GM18511 (cell line): ENCODE measurements at regions not wholly inside any gene's neighbourhood (a gene's known extent, or its start where the extent isn't known, plus 50 kb on each side); places are given as distances from the start of the nearest gene placed in this dataset.
"Not testable (repeated sequence)": the region's sequence is repeated elsewhere in the genome, so short reads cannot be mapped to it uniquely, and the experiment has no call there.

Experiments
- ATAC-seq: cut with Tn5 transposase; IDR thresholded peaks from one replicate; pipeline ENCODE4 v1.9.1; 2021; ENCODE audit warnings: mild to moderate bottlenecking, moderate library complexity; ENCODE audit not compliant: unreplicated experiment

DNA sequence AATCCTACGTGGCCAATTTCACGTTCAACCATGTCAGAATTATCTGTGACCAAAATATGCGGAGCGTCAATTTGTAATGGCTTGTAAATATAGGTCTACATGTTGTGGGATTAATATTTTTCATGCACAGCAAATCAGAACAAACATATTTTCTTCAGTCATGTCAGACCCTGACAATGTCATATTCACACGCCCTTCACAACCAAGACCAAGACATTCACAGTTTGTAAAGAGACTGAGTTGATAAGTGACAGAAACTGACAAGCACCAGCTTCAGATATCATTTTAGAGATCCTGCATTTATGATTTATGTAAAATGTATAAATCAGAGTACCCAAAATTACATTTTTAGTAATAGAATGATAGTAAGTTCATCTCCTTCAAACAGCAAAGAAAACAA is 57.3 kb upstream of the NOVA1 start:
- no peak for ATAC-seq

DNA sequence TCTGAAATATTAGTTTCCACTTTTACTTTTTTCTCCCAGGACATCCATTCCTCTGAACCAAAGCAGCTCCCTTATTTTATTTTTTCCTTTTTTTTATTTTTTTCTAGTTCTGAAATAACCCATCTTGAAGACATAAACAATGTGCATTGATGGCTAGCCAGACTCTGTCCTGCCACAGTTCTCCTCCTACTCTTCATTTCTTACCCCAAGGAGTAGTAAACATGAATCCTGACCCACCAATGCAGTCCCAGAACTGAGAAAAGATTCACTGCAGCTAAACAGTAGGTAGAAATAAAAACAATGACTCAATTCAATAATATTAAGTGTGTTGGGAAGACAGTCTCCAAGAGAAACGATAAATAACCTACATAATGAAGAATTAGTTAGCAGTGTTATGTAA is 65.7 kb upstream of the NOVA1 start:
- no peak for ATAC-seq

DNA sequence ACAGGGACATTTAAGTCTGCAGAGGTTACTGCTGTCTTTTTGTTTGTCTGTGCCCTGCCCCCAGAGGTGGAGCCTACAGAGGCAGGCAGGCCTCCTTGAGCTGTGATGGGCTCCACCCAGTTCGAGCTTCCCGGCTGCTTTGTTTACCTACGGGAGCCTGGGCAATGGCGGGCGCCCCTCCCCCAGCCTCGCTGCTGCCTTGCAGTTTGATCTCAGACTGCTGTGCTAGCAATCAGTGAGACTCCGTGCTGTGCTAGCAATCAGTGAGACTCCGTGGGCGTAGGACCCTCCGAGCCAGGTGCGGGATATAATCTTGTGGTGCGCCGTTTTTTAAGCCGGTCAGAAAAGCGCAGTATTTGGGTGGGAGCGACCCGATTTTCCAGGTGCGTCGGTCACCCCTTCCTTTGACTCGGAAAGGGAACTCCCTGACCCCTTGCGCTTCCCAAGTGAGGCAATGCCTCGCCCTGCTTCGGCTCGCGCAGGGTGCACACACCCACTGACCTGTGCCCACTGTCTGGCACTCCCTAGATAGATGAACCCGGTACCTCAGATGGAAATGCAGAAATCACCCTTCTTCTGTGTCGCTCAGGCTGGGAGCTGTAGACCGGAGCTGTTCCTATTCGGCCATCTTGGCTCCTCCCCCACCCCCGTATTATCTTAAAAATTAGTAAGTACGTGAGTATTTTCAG is 81.0 kb upstream of the NOVA1 start:
- ATAC-seq, result not testable (repeated sequence)

DNA sequence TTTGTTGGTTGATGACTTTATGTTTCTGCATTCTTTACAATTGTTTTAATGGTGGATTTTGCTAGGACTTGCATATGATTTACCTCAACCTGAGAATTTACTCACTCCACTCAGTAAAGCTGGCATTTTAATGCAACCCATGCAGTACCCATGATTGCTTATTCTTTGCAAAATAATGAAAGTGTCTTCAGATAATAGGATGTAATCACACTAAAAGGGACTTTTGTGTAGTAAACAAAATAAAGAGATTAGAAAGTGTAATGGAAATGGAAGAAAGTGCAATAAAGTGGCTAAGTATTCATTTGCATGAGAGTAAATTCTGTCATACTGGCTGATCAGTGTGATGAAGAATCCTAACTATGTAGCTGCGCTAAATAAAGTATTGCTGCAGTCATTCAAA is 87.6 kb upstream of the NOVA1 start:
- ATAC-seq, result no peak

DNA sequence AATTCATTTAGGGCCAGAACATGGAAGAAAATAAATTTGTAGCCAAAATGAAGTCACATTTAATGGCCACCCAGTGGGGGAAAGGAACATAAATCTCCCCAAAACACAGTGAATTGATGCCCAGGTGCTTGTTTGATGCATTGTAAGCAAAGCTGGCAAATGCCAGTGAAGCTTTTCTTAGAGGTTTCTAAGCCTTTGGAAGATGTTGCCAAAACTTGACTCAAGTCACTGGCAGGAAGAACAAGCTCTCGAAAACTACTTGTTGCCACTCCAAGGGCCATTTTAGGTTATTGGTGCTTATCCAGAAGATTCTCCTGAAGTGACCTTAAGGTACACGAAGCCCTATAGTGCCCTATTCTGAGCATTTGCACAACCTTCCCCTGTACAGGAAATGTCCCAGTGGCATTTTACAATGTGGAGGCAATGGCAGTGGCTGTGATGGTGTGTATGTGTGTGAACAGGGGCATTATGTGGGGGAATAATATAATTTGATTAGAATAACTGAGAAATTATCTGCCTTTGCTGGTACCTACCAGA is 89.5 kb upstream of the NOVA1 start:
- ATAC-seq, result no peak

DNA sequence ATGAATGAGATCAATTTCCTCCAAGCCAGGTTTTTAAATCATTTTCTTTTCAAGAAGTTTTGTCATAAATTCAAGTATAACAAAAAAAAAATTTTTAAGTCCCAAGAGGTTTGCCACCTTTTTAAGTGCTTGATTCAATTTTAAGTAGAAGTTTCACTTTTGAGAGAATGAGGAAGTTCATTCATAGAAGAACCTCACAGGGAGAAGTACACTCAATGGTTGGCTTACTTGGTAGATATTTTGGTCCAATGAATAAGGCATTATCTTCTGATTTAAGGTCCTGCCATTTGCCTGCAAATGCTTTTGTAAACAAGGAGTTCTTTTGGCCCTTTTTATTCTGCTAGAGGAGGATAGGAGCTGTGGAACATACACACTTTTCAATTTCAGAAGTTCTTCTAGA is 96.7 kb upstream of the NOVA1 start:
- ATAC-seq, result no peak

DNA sequence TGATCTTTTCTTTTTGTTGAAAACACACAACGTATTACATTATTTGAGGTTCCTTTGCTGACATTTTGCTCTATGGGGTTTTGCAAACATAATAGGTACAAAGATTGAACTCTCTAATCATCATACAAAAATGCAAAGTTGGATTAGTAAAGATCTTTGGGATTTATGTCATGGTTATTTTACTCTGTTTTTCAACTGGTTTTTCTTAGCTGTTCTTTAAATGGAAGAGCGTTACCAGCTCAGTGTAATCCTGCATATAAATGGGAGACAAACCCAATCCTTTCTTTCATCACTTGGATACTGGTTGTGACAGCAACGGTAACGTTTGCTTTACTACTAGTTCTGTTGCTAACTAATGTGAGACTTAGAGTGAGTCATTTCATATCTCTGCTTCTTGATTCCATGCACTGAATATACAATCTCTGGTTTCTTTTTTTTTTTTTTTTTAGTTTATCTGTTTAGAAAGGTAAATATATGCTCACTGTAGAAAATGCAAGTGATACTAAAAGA is 104.9 kb upstream of the NOVA1 start:
- no peak for ATAC-seq

DNA sequence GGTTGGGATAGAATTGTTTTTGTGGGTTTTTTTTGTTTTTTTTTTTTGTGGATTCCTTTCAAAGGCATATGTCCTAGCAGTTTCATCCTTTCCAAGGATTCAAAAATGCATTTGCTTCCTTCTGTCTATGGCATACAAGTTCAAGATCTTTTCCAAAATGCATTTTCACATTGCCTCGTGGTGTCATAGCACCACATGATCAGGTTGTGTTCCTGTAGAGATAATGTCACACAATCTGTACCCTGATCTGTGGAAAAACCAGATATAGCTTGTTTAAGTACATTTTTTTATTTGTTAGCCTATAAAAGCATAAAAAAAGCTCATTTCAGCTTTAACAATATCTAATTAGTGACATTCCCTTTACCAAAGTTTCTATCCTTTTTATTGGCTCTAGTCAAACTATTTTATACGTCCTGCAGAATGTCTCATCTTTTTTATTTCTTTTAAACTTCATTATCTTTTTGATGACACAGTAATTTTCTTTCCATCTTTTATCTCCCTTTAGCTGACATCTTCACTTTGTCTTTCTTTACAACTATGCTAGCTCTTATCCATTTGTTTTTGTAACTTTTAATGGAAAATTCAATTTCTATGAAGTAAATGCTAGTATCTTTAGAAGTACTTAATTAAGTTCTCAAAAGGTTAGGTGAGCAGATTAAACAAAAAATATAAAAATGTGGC is 106.0 kb upstream of the NOVA1 start:
- ATAC-seq, result no peak

DNA sequence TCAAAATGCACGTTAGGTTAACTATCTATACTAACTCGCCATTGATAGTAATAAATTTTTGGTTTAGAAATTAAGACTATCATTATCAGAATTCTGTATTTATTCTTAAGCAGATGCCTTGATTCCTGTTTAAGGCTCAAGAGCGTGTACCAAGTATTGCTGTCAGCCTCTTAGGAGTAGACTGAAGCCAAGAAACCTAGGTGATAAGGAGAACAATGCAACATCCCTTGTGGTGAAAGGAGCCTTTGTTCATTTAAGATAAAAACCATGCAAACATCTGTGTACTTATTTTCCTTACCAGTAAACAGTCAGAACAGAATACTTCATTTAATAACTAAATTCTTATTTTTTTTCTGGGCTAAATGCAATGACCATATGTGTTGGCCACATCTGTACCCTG is 109.4 kb upstream of the NOVA1 start:
- ATAC-seq, result no peak

DNA sequence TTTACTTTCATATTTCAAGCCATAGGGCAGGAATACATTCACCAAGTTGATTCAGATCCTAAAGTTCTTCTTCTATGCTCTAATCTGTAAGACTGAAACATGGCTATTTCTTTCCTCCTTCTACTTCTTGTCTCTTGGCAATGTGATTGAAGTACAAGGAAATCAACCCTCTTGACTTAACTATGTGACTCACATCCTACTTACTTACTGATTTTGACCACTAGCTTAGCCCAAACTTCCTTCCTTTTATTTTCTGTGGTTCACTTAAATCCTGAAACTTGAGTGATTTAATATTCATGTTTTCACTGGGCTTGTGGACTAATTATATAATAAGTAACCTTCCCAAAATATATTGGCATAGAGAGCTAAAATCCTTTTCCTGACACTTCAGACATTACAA is 111.2 kb upstream of the NOVA1 start:
- no peak for ATAC-seq

DNA sequence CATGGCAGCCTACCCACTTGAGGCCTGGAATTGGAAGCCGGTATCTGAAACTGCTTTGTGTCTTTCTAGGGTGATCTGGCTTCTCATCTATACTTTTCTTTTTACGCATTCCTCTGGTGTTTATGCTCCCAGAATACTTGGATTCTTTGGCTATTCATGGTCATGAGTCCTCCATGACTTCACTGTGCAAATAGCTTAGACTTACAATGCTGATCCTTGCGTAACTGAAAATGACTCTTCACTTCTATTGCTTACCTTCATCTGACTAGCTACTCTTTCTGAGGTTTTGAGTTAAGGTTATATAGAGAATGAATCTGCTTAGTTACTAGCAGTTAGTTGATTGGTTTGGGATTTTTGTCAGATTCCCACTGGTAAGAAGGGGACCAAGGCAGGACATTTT is 121.7 kb upstream of the NOVA1 start:
- no peak for ATAC-seq

DNA sequence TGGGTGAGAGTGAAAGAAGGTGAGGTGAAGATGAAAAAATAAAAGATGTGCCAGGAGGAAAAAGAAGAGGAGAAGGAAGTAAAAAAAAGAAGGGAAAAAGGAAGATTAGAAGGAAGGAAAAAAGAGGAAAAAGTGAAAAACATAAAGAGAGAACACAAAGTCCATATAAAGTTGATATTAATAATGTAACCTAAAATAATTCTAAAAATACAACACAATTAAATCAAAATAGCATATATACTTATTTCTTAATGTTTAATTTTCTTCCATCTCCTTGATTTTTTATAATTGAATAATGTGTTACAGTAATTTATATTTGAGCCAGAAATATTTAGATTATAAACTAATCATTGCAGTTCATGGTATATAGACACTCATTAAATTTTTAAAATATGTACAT is 124.4 kb upstream of the NOVA1 start:
- ATAC-seq, result no peak

DNA sequence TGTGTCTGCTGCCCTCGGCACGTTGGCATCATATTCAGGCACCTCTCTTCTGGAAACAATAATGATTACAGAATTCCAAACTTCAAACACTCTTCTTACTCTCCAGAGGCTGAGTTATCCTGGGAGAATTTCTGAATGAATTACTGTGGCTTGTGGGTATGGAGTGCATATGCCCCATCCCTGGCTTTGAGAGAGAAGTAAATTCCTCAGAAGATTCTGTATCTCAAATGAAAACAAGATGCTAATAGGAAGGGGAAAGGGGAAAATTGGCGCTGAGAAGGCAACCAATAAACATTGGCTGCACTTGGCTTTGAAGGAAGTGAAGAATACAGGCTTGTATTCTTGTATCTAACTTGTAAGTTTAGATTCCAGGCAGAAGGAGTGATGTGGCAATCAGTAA is 132.0 kb upstream of the NOVA1 start:
- no peak for ATAC-seq

DNA sequence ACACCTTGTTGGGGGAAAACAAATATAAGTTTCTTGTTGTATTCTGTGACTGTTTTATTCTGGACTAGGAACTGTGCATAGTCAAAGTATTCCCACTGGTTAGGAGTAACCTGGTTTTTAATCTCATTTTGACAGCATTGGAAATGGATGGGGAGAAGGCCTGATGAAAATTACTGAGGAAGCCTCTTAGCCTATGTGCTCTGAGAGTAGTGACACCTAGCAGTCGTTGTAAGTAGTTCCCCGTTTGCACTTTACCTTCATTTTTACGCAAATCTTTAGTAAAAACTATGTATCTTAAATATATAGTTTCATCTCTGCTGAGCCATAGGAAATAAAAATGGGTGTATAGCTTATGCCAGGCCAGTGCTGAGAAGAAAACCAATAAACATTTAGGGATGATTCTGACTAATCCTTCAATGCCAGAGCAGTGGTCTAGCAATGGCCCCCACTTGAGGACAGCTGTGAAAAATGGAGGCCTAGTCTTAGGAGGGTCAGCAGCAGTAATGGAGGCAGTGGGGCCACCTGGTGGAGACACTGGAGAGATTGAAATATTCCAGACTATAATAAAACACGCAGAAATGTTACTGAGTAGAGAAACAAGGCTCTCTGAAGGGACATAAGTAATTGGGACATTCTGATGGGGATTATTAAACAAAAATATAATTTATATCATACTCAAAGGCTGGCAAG is 133.2 kb upstream of the NOVA1 start:
- no peak for ATAC-seq

DNA sequence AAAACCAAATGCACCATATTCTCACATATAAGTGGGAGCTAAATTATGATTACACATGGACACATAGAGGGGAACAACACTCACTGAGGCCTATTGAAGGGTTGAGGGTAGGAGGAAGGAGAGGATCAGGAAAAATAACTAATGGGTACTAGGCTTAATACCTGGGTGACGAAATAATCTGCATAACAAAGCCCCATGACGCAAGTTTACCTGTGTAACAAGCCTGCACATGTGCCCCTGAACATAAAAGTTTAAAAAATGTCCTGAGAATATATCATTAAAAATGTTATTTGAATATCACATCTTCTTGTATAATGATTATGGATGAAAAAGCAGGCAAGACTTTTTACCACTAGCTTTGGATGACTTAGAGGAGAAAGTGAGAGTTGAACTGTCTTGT is 138.0 kb upstream of the NOVA1 start:
- no peak for ATAC-seq

DNA sequence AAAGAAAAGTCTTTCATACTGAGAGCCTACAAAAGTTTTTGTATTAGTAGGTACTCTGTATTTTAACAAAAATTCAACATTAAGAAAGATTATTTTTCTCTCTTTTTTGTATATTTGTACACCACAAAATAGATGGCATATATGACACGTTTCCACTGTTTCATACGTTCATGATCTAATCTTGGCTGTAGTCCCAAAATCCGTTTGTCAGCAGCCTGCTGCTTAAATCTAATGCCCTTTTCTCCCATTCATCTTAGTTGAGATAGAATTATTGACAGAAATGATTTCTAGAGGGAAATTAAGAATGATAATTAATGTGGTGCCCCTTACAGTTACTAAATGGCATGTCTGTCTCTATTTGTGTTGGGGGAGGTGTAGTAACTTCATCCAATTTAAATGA is 140.7 kb upstream of the NOVA1 start:
- ATAC-seq, result no peak

DNA sequence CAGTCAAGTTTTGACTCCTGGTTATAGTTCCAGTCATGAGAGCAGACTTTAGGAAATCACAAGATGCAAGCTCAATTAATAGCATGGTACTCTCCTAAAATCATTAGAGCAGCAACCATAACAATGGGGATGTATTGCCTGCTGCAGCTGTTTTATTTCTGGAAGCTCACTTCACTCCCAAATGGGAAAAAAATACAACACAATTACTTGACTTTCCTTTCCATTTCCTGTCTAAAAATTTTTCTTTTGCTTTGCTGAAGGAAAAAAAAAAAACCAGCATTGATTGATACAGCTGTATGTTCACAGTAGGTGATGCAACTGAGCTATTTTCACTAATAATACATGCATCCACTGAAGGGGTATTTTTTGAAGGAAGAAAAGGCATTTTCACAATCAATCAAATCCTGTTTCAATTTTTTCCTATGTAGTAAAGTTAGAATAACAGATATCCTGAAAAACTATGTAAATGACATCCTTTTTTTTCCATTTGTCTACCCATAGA is 143.9 kb upstream of the NOVA1 start:
- no peak for ATAC-seq

DNA sequence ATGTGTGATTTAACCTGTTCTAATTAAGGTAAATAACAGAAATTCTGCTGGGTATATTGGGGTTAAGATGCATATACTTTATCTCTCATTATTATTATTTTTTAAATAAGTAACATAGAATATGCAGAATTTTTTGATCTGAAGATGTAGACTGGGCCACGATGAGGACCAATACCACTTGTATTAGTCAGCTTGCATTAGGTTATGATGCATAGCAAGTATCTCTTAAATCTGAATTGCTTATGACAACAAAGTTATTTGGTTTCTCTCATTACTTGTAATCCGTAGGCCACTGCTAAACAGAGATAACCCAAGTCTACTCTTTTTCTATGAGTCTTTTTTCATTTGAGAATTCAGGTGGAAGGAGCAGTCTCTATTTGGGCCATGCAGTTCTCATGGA is 145.5 kb upstream of the NOVA1 start:
- no peak for ATAC-seq

DNA sequence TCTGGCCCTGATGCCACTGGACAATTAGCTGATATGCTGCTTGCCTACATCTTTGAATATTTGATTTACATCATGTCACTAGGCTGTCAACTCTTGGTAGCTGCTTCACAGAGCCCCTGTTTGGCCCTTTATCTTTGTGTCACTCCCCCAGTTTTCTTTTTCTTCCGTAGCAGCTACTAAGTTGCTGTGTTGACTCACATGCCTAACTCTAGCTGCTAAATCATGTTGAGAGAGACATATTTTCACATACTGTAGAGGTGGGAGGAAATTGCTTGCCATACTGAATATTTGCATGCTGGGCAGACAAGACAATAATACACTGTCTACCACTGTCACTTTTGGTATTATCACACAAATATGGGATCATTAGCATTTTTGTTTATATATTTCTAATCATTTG is 147.1 kb upstream of the NOVA1 start:
- no peak for ATAC-seq

DNA sequence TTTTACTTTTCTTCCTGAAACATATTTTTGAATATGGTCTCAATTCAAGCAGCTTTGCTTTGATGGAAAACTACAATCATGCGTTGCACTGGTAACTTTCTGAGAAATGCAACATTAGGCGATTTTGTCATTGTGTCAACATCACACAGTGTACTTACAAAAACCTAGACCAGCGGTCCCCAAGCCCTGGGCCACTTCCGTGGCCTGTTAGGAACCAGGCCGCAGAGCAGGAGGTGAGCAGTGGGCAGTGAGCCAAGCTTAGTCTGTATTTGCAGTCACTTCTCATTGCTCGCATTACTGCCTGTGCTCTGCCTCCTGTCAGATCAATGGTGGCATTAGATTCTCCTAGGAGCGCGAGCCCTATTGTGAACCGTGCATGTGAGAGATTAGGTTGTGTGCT is 163.7 kb upstream of the NOVA1 start:
- ATAC-seq, result no peak

DNA sequence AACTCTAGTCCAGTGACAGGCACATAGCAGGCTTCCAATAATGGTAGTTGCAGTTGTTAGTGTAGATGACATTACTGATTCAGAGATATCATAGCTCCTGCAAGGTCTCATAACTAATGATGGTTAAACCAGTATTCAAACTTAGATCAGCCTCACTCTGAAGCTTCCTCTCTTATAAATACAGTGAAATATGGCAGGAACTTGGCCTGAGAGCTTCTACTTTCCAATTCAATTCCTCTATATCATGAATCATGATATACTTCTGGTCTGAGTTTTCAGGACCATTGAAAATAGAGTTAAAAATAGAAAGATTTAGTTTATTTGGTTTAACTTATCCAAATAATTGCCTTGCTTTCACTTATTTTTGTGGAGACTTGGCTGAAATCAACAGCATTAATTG is 167.5 kb upstream of the NOVA1 start:
- no peak for ATAC-seq
